HG02970 (cell line): ENCODE measurements at regions not wholly inside any gene's neighbourhood (a gene's known extent, or its start where the extent isn't known, plus 50 kb on each side); places are given as distances from the start of the nearest gene placed in this dataset.
"Not testable (repeated sequence)": the region's sequence is repeated elsewhere in the genome, so short reads cannot be mapped to it uniquely, and the experiment has no call there.

Experiments
- ATAC-seq: cut with Tn5 transposase; IDR thresholded peaks from one replicate; pipeline ENCODE4 v1.9.1; 2021; ENCODE audit warnings: mild to moderate bottlenecking, moderate library complexity, moderate number of reproducible peaks; ENCODE audit not compliant: unreplicated experiment, low FRiP score

DNA sequence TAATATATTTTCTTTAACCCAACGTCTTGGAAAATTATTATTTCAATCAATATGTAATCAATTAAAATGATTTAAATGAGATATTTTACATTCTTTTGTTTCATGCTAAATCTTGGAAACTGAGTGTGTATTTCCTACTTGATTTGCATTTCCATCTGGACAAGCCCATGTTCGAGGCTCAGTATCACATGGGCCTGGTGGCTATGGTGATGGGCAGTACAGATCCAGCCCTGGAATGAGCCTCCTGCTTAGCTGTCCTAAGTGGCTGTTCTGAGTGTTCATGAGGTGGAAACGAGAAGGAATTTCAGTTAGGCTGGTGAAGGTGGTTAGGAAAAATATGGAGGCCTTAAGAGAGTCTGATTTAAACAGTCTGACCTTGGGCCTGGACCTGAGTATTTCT lies 73.0 kb upstream of the ATXN1 start:
- ATAC-seq, result no peak

DNA sequence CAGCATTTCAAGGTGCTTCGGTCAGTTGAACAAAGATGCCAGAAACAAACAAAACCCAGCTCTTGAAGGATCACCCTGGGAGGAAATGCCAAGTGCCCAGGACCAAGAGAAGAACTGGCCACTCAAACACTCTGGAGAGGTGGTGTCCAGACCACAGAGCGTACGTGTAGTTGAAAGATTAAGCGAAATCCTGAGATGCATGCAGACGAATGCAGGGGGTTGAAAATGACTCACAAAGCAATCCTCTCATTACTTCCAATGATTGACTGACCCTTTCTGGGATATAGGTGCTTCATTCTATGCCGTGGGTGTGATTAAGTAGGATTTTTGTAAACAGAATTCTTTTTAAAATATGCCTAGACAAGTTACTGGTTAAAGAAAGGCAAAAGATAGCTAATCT lies 71.5 kb upstream of the ATXN1 start:
- ATAC-seq, result no peak

DNA sequence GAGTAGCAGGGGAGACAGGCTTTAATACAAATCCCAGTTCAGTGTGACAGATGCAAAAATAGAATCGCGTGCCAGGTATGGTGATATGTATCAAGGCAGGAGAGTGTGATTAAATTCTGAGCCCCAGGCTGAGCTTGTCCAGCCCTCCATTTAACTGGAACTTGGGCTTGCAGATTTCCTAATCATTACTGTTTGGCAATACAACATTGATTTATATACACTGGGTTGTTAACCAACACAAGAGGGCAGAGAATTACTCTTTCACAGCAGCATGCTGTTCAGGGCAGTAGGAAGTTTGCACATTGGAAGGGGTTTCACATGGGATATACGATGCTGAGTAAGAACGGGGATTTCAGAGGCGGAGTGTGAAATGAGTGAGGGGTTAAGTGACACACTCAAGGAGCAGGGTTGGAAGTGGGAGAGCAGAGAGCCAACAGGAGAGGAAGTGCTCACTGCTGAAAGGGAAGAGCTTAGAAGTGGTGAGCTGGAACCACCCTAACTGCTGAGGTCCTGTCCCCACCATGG lies 70.8 kb upstream of the ATXN1 start:
- no peak for ATAC-seq

DNA sequence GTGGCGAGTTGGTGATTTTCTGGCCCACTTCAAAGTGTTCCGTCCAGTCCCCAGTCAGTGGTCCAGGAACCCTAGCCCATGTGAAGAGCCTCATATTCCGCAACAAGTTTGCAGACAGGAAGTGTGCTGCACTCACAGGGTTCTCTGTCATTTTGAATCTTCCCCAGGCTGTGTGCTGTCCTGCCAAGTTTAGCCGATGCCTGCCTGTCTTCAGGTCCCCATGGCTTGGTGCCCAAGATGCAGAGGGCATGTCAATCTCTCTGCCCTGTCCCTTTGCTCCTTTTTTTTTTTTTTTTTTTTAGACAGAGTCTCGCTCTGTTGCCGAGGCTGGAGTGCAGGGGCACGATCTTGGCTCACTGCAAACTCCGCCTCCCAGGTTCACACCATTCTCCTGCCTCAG lies 69.9 kb upstream of the ATXN1 start:
- ATAC-seq, result no peak

DNA sequence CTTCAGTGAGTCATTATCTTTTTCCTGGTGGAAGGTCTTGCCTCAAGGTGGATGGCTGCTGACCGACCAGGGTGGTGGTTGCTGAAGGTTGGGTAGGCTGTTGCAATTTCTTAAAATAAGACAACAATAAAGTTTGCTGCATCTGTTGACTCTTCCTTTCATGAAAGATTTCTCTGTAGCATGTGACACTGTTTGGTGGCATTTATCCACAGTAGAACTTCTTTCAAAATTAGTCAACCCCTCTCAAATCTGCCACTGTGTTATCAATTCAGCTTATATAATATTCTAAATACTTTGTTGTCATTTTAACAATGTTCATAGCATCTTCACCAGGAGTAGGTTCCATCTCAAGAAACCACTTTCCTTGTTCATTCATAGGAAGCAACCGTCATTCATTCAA lies 66.8 kb upstream of the ATXN1 start:
- ATAC-seq, result no peak

DNA sequence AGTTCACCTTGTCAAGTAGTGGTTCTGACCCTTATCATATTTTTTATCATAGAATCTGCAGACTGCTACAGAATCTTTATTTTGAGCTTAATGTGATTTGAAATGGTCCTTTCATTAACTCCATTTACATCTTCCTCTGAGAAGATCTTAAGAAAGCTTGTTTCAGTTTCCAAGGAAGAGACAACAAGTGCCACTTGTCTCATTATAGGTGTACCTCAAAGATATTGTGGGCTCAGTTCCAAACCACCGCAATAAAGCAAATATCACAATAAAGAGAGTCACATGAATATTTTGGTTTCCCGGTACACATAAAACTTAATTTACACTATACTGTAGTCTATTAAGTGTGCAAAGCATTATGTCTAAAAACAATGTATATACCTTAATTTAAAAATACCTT lies 66.4 kb upstream of the ATXN1 start:
- no peak for ATAC-seq

DNA sequence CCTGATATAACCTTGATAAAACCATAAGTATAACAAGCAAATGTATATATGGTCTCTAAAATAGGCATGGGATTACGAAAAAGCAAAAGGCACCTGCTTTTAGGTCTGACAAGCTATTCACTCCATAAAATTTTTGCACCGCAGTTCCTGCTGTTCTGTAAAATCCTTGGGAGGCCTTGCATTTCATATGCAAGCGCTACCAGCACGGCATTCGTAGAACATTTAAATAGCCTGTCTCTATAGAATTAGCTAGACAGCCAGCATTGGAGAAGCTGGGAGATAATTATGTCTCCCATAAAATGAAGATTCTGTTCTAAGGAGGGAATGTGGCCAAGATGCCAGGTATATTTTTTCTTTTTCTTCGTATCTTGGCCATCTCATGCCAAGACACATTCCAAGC lies 64.5 kb upstream of the ATXN1 start:
- ATAC-seq, result no peak

DNA sequence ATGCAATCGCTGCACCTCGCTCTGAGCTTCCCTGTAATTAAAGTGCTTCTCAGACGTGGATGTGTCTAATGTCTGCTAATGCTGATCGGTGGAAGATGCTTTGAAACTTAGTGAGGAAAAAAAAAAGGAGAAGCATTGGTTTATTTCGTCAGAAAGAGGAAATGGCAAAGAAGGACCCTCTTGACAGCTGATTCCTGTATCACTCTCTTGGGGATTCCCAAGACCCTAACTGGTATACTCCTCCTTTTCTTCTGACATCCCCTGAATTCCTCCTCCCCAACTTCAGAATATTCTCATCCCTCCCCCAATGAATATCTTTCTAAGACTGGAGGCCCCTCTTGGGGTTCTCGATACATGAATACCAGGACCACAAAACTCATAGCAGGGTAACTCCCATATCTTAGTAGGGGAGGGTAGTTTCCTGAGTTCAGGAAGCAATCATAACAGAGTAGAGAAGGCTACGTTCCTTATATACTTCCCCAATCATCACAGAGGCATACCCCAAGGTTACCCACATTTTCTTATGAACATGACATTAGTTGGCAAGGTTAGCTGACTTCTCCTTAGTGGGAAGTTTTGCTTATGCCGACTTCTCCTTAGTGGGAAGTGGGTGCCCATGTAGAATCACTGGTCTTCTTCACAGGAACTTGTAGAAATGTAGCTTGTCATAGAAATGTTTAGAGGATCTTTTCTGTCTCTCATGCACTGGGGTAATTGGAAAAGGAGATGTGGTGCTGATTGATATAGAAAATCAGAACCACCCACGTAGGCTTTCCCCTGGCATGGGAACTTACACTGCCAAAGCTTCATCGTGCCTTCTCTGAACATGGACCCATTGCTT lies 63.8 kb upstream of the ATXN1 start:
- no peak for ATAC-seq

DNA sequence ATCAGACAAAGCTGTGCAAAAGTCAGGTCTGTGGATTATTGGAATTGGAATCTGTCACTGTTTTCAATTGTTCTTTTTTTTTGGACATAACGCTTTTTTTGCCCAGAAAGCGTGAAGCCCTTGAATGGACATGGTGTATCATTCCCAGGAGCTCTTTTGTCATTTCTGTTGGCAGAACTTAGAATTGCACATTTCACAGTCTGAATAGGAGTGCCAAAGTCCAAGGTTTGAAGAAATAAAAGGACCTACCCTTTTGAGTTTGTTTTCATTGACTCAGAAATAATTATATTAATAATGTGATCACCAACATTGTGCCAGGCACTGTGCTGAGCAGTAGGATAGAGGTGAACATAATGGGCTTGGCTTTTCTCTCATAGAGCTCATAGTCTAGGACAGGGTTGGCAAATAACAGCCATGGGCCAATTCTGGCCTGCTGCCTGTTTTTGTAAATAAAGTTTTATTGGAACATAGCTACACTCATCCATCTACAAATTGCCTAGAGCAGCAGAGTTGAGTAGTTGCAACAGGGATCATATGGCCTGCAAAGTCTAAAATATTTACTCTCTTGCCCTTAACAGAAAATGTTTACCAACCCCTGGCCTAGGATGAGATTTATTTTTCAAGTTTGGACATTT lies 62.6 kb upstream of the ATXN1 start:
- no peak for ATAC-seq

DNA sequence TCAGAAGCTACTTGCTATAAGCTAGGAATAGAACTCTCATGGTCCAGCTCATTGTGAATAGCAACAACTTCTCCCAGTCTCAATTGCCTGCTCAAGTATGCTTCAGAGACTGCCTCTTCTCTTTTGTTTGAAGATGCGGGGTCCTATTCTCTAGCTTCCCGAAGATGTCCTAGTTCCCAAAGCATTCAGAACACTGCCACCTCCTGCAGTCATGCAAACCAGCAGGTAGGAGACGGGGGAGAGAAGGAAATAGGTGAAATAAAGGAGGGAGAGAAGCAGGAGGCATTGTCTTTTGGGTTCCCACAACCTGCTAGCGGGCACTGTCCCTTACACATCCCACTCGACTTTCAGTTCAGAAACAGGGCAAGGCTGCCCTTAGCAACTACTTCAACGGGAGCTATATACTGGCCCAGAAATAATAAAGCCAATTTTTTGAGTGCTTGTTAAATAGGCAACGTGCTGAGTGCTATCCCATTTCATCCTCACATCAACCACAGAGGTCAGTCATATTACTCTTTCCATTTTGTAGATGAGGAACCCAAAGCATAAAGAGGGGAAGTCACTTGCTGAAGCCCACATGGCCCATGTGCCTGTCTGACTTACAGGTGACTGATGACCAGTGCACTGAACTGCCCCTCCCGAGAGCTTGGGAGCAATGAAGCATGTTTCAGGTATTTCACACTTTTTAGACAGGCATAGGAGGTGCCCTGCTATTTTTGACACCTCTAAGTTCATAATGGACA lies 61.9 kb upstream of the ATXN1 start:
- ATAC-seq, result no peak

DNA sequence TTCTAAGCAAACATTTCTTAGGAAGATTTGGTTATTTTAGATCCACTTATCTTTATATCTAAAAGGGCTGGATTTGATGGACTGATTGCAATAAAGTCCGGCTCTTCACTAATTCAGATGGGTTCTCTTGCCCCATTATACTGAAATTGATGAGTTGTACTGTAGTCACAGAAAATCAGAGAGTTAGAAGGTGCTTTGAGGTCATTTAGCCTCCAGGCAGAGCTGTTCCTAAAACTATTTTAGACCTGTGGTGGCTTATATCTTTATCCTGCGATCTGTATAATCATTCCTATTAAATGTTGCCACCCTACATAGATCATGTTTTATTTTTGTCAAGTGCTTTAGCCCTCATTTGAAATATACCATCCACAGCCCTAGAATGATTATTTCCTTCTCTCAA lies 61.3 kb upstream of the ATXN1 start:
- ATAC-seq, result no peak

DNA sequence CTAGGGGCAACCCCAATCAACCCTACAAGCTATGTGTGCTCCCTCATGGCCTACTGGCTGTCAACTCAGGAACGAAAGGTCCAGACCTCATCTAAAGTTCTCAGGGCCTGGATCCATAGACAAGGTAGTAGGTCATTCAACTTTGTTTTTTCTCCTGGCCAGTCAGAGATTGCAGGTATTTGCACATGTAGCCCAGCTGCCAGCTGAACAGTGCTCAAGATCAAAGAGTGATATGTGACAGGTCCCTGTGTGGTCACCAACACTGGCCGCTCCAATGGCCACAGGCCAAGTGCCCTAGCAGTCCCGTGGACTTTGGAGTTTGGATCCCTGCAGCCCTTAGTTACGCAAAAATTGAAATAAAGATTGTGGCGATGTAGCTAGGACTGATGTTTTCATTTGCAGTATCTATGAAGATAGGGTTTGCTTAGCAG lies 60.6 kb upstream of the ATXN1 start:
- no peak for ATAC-seq

DNA sequence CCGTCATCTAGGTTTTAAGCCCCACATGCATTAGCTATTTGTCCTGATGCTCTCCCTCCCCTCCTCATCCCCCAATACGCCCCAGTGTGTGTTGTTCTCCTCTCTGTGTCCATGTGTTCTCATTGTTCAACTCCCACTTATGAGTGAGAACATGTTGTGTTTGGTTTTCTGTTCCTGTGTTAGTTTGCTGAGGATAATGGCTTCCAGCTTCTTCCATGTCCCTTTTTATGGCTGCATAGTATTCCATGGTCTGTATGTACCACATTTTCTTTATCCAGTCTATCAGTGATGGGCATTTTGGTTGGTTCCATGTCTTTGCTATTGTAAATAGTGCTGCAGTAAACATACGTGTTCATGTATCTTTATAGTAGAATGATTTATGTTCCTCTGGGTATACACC lies 59.0 kb upstream of the ATXN1 start:
- ATAC-seq, result not testable (repeated sequence)

DNA sequence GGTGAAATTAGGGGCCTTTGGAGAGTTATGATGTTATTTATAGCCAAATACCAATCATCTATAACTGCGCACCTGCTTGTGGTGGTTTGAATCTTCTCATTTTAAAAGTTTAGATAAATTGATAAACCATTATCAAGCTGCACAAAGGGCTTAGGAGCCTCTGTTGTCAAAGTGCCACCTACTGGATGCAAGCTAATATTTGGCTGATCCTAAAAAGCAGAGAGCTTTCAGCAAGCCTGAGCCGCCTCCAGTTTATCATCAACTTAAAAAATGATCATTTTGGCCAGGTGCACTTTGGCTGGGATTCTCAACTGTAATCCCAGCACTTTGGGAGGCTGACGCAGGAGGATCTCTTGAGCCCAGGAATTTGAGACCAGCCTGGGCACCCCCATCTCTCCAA lies 58.5 kb upstream of the ATXN1 start:
- no peak for ATAC-seq

DNA sequence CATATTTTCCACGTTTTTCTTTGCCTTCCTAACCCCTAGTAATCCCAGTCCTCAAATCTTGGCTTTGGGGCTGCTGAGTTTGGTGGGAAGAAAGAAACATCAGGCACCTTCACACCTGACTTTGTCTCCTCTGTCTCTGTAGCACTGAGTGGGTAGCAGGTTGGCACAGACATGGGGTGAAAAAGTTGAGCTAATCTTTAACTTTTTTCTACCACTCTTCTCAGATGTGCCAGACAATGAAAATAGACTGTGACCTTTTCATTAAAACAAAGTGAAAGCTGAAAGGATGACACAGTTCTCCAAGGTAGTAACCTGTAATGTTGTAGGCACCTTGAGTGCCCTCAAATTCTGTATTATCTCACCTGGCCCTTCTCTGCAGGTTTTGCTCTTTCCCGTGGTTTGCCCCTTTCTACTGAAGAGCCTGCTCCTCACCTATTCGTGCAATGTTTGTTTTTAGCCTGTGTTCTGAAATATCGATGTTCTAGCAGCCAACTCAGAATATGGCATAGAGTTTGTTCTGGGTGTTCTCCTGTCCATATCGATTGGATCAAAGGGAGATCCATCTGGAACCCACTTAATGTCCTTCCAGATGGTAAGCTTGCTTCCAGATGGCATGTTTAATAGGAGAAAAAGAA lies 57.8 kb upstream of the ATXN1 start:
- ATAC-seq, result no peak

DNA sequence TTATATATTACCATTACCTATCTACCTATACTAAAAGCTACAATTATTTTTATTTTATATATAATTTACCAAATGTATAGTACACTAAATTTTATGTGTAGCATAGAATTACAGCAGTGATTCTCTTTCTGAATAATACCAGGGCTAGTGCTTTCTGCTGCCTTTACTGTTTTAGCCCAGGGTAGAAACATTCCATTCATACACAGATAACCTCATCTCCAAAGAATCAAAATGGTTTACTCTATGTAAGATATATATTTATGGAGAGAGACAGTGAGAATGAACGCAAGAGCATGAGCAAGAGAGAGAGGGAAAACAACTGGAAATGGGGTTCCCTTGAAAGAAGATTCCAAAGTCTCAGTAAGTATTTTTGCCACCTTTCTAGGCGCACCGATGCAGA lies 56.3 kb upstream of the ATXN1 start:
- ATAC-seq, result no peak

DNA sequence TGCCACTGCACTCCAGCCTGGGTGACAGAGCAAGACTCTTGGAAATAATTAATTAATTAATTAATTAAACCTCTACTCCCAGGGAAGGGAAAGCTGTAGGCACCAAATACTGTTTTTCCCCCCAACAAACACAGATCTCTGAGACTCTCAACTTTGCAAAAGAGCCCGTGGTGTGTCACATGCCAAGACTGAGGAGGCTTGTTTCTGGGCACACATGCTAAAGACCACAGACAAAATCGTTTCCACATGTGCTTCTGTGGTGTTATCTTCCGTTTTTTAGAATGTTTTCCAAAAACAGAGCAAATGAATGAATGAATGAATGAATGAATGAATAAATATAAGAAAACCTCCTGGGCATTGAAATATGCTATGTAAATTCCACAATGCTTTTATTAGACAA lies 55.6 kb upstream of the ATXN1 start:
- no peak for ATAC-seq

DNA sequence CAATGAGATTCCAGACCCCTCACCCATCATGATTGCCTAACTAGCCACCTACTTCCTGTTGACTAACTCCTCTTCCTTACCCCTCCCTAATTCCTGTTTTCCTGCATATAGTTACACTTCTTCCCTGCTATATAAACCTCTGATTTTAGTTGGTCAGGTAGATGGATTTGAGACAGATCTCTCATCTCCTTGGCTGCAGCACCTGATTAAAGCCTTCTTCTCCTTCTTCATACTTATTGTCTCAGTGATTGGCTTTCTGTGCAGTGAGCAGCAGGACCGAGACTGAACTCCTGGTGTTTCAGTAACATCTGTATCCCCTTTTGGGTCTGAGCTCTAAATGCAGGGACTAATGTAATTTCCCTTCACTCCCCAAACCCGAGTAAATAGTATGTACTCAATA lies 51.7 kb upstream of the ATXN1 start:
- ATAC-seq, result no peak

DNA sequence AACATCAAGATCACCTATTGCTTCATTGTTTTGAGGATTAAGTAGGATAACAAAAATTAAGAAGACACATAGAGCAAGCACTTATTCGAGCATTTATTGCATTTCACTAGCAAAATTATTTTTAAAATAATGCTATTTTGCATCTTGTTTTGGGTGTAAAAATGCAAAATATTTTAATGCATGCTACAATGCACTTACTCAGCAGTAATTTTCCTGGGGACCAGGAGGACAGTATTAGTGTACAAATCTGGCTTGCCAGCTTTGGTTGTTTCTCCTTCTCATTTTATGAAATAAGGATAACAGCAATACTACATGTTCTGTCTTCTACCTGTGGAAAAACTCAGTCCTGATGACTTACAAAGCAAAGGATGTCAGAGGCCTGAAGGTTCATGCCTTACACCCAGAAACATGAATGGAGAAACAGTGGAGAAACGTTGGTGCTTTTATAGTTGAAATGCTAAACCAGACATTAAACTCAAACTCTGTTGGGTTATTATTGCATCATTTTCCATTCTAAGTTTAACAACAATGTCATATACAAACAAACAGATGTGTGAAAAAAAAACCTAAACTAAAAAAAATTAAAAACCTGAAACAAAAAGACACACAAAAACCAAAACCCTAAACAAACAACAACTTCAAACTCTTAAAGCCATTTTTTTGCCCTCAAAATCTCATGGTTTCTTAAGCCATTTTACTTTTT lies 50.2 kb upstream of the ATXN1 start:
- ATAC-seq, result no peak
